H1 (cell line): ENCODE measurements at regions not wholly inside any gene's neighbourhood (a gene's known extent, or its start where the extent isn't known, plus 50 kb on each side); places are given as distances from the start of the nearest gene placed in this dataset.

Source experiments
- CTCF ChIA-PET: fragments of 300-600 bp; sonication (Branson Sonifier 250); formaldehyde crosslinking; loops from one replicate; lab custom pipeline; 2021; ENCODE audit not compliant: partially characterized antibody; lab: Charles Lee
- POLR2A ChIA-PET: fragments of 300-600 bp; sonication (Branson Sonifier 250); formaldehyde crosslinking; loops from one replicate; lab custom pipeline; 2021; ENCODE audit warnings: inconsistent platforms; ENCODE audit not compliant: partially characterized antibody; lab: Charles Lee
- DNase-seq, 2 experiments: peaks; one replicate each; pipeline versions ENCODE4 v3.0.0 to v3.0.0-alpha.2; 2010 to 2022; ENCODE audit warnings: low spot score in 2 of 2, low read depth in 1 of 2, mixed read lengths in 1 of 2
- FAIRE-seq: peaks from 2 replicates; lab custom pipeline; 2011; peaks lifted over from hg19 to GRCh38; lab: Jason Lieb, UNC
- H2AFZ ChIP-seq: 2 replicates; pipeline ENCODE4 v1.8.1; 2012; ENCODE audit warnings: low read length, inconsistent platforms
- H2AK5ac ChIP-seq: 2 replicates; pipeline ENCODE4 v1.6.1; 2013; ENCODE audit warnings: low read depth, low read length
- H2BK120ac ChIP-seq: replicated peaks from 2 replicates; pipeline ENCODE3; 2013; ENCODE audit warnings: low read depth, low read length, inconsistent platforms
- H2BK12ac ChIP-seq: 2 replicates; pipeline ENCODE4 v1.6.1; 2013; ENCODE audit warnings: low read depth, low read length
- H2BK15ac ChIP-seq: 2 replicates; pipeline ENCODE4 v1.6.1; 2013; ENCODE audit warnings: low read length
- H2BK20ac ChIP-seq: 2 replicates; pipeline ENCODE4 v1.6.1; 2013; ENCODE audit warnings: low read length
- H2BK5ac ChIP-seq: 2 replicates; pipeline ENCODE4 v1.6.1; 2013; ENCODE audit warnings: low read depth, low read length
- H3K14ac ChIP-seq: 2 replicates; pipeline ENCODE4 v1.6.1; 2013; ENCODE audit warnings: inconsistent platforms; ENCODE audit not compliant: insufficient read length
- H3K18ac ChIP-seq: 2 replicates; pipeline ENCODE4 v1.6.1; 2013; ENCODE audit warnings: low read length; ENCODE audit errors: extremely low read depth
- H3K23ac ChIP-seq: 2 replicates; pipeline ENCODE4 v1.6.1; 2013; ENCODE audit warnings: inconsistent platforms; ENCODE audit not compliant: insufficient read length
- H3K23me2 ChIP-seq: 2 replicates; pipeline ENCODE4 v1.6.1; 2013; ENCODE audit warnings: low read depth, low read length
- H3K27ac ChIP-seq: 2 replicates; pipeline ENCODE4 v1.6.1; 2011; ENCODE audit warnings: low read depth, low read length, inconsistent platforms
- H3K27me3 ChIP-seq, 4 experiments: replicated peaks in 1 of 4; 1 replicate in 1 of 4; 2 replicates in 3 of 4; pipeline versions ENCODE4 v1.6.1 to v1.8.1; 2011 to 2013; ENCODE audit warnings: low read length in 3 of 4, mild to moderate bottlenecking in 3 of 4, inconsistent platforms in 2 of 4, mixed read lengths in 2 of 4, moderate library complexity in 1 of 4; ENCODE audit not compliant: control insufficient read depth in 3 of 4, insufficient read depth in 3 of 4; ENCODE audit errors: extremely low read depth in 1 of 4
- H3K36me3 ChIP-seq, 4 experiments: 2 replicates each; pipeline versions ENCODE4 v1.6.1 to v1.8.1; 2011 to 2013; ENCODE audit warnings: mild to moderate bottlenecking in 4 of 4, low read length in 3 of 4, moderate library complexity in 2 of 4, control low read depth in 1 of 4, inconsistent platforms in 1 of 4; ENCODE audit not compliant: insufficient read depth in 4 of 4, control insufficient read depth in 2 of 4
- H3K4ac ChIP-seq: replicated peaks from 2 replicates; pipeline ENCODE3; 2013; ENCODE audit warnings: low read length, low read depth, mixed read lengths, inconsistent platforms; ENCODE audit not compliant: insufficient read length
- H3K4me1 ChIP-seq, 4 experiments: replicated peaks in 1 of 4; 1 replicate in 1 of 4; 2 replicates in 3 of 4; pipeline versions ENCODE4 v1.6.1 to v1.8.1; 2011 to 2013; ENCODE audit warnings: low read length in 3 of 4, inconsistent platforms in 2 of 4, mixed read lengths in 1 of 4; ENCODE audit not compliant: insufficient read depth in 4 of 4, control insufficient read depth in 3 of 4
- H3K4me2 ChIP-seq, 2 experiments: 2 replicates each; pipeline versions ENCODE4 v1.6.1 to v1.8.1; 2011 to 2013; ENCODE audit warnings: low read depth in 2 of 2, low read length in 2 of 2, control low read depth in 1 of 2, inconsistent platforms in 1 of 2, mild to moderate bottlenecking in 1 of 2; ENCODE audit not compliant: insufficient read depth in 1 of 2
- H3K4me3 ChIP-seq, 4 experiments: fragments of 200-600, 300-600 bp in 1 of 4; sonication (generic), shearing (Covaris generic), sonication (Bioruptor Twin) in 1 of 4; 2 replicates each; pipeline versions ENCODE4 v1.5.1 to v1.8.1; 2011 to 2016; ENCODE audit warnings: low read length in 4 of 4, low read depth in 3 of 4, control low read depth in 2 of 4, inconsistent platforms in 2 of 4, mild to moderate bottlenecking in 2 of 4, mixed read lengths in 1 of 4, moderate library complexity in 1 of 4; ENCODE audit not compliant: insufficient read depth in 2 of 4; ENCODE audit errors: extremely low read depth in 1 of 4
- H3K56ac ChIP-seq: replicated peaks from 2 replicates; pipeline ENCODE3; 2013; ENCODE audit warnings: low read depth, mild to moderate bottlenecking, mixed read lengths, low read length, inconsistent platforms; ENCODE audit not compliant: insufficient read length
- H3K79me1 ChIP-seq: 2 replicates; pipeline ENCODE4 v1.6.1; 2013; ENCODE audit warnings: low read depth, low read length, control low read depth
- H3K79me2 ChIP-seq, 2 experiments: 2 replicates each; pipeline versions ENCODE4 v1.6.1 to v1.8.1; 2012 to 2013; ENCODE audit warnings: low read length in 2 of 2, mild to moderate bottlenecking in 2 of 2, inconsistent platforms in 1 of 2; ENCODE audit not compliant: insufficient read depth in 2 of 2, control insufficient read depth in 1 of 2
- H3K9ac ChIP-seq, 4 experiments: replicated peaks in 1 of 4; 1 replicate in 1 of 4; 2 replicates in 3 of 4; pipeline versions ENCODE4 v1.6.1 to v1.8.1; 2011 to 2013; ENCODE audit warnings: low read depth in 3 of 4, low read length in 3 of 4, control low read depth in 2 of 4, mild to moderate bottlenecking in 2 of 4, moderate library complexity in 2 of 4, inconsistent platforms in 1 of 4; ENCODE audit errors: extremely low read depth in 1 of 4
- H3K9me3 ChIP-seq, 2 experiments: 2 replicates each; pipeline versions ENCODE4 v1.6.1 to v1.8.1; 2012 to 2013; ENCODE audit warnings: mild to moderate bottlenecking in 2 of 2, moderate library complexity in 2 of 2, control low read depth in 1 of 2, inconsistent platforms in 1 of 2, low read depth in 1 of 2, low read length in 1 of 2, mixed read lengths in 1 of 2; ENCODE audit not compliant: insufficient read depth in 2 of 2
- H4K20me1 ChIP-seq, 2 experiments: replicated peaks in 1 of 2; 2 replicates each; pipeline versions ENCODE3 to v1.8.1; 2011 to 2013; ENCODE audit warnings: inconsistent platforms in 2 of 2, low read length in 2 of 2, mild to moderate bottlenecking in 1 of 2; ENCODE audit not compliant: insufficient read depth in 2 of 2, control insufficient read depth in 1 of 2
- H4K5ac ChIP-seq: 2 replicates; pipeline ENCODE4 v1.6.1; 2013; ENCODE audit warnings: low read length, low read depth, mixed read lengths, inconsistent platforms; ENCODE audit not compliant: insufficient read length
- H4K8ac ChIP-seq: 2 replicates; pipeline ENCODE4 v1.8.0; 2013; ENCODE audit warnings: mild to moderate bottlenecking, moderate library complexity, low read length, inconsistent platforms; ENCODE audit not compliant: insufficient read depth; ENCODE audit errors: extremely low read depth
- H4K91ac ChIP-seq: replicated peaks from 2 replicates; pipeline ENCODE3; 2013; ENCODE audit warnings: low read length, mixed read lengths, inconsistent platforms; ENCODE audit not compliant: insufficient read length
- SAP30 ChIP-seq: fragments of 300-600 bp; sonication (generic); IDR thresholded peaks from 2 replicates; pipeline ENCODE4 v1.7.1; 2012; ENCODE audit warnings: low read length, moderate library complexity, mild to moderate bottlenecking, inconsistent platforms; ENCODE audit not compliant: insufficient read depth, insufficient replicate concordance
- WGBS, 2 experiments: shearing (Covaris generic) in 1 of 2; methylation state at CpG; one replicate each; pipeline versions ENCODE4 v1.1.6 to v1.1.7; 2013 to 2015; ENCODE audit warnings: low lambda C conversion rate in 2 of 2, mixed read lengths in 2 of 2, inconsistent platforms in 1 of 2, low coverage in 1 of 2, missing lambda C conversion rate in 1 of 2; ENCODE audit not compliant: insufficient replicate concordance in 2 of 2, insufficient coverage in 1 of 2, insufficient read length in 1 of 2; ENCODE audit errors: extremely low coverage in 1 of 2, missing lambda C conversion rate in 1 of 2; 5-methylcytosine and 5-hydroxymethylcytosine counted together

DNA sequence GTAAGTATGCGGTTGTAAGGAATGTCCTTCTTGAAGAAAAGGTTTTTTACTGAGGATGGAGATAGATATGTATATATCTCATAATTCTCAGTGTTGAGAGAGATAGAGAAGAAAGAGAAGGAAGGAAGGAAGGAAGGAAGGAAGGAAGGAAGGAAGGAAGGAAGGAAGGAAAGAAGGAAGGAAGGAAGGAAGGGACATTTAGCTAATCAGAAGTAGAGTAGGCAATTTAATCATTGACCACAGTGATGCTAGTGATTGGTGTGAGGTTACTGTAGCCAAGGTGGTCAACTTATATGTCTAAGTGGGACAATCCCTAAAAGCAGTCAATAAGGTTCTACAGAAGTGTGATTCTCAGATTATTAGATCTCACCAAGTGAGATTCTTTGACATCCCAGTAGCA lies 751.8 kb upstream of the CBLB start:
- Histone ChIP-seq H2BK12ac (no peak overlapping the region), H3K4me2 (no peak overlapping the region), H3K27ac (no peak overlapping the region), H3K23me2 (no peaks in the 10 kb centered on the region), H3K18ac (no peak overlapping the region), H3K4me3 (no peak overlapping the region), H3K4me1 (no peaks in the 10 kb centered on the region; a peak in 1 of 7 replicates), H2BK20ac (no peak overlapping the region), H4K8ac (no peak overlapping the region), H3K79me2 (no peaks in the 10 kb centered on the region), H4K5ac (no peak overlapping the region), H3K4ac (no peak overlapping the region), H3K79me1 (no peaks in the 10 kb centered on the region), H3K56ac (no peak overlapping the region), H3K9me3 (peaks cover 14 to 20% of the 10 kb centered on the region in 2 experiments), H4K20me1 (no peaks in the 10 kb centered on the region), H2BK15ac (no peak overlapping the region), H2AFZ (no peak overlapping the region), H3K9ac (no peak overlapping the region), H3K27me3 (no peaks in the 10 kb centered on the region), H2BK120ac (no peak overlapping the region), H2AK5ac (no peak overlapping the region), H4K91ac (no peak overlapping the region), H3K36me3 (0 out of 8 replicates have a peak, but pooled peaks cover 0 to 5% (median 0%) of the 10 kb centered on the region in 4 experiments), H3K14ac (no peak overlapping the region), H3K23ac (no peak overlapping the region), H2BK5ac (no peak overlapping the region)
- no peak for FAIRE-seq
- WGBS, 2 experiments: 89 to 100% methylated on average over 1 of the region's 1 CpG
- DNase-seq: no peak
- POLR2A ChIA-PET: no interaction called here
- CTCF ChIA-PET: interaction anchor here (1.7 kb wide), 1 partner anchor 11 kb away, joined by 4 read pairs; no protein-coding TSS in a partner anchor
- TF ChIP-seq SAP30: no peak
